Subcutaneous abdominal adipose tissue (tissue), 5 donors: ENCODE measurements at regions not wholly inside any gene's neighbourhood (a gene's known extent, or its start where the extent isn't known, plus 50 kb on each side); places are given as distances from the start of the nearest gene placed in this dataset.
"Not testable (repeated sequence)": the region's sequence is repeated elsewhere in the genome, so short reads cannot be mapped to it uniquely, and the experiment has no call there.

ENCODE experiments used
- H3K27ac ChIP-seq: one replicate; pipeline ENCODE4 v1.7.0; 2013; ENCODE audit warnings: low read depth, mild to moderate bottlenecking, inconsistent platforms, low read length, moderate library complexity
- H3K27me3 ChIP-seq, 5 donors: one replicate each; pipeline ENCODE4 v1.7.0; 2013; ENCODE audit warnings: low read length in 5 of 5, inconsistent platforms in 1 of 5; ENCODE audit not compliant: control insufficient read depth in 5 of 5, insufficient read depth in 4 of 5
- H3K36me3 ChIP-seq, 5 donors: one replicate each; pipeline ENCODE4 v1.7.0; 2013; ENCODE audit warnings: low read length in 5 of 5; ENCODE audit not compliant: control insufficient read depth in 5 of 5, insufficient read depth in 5 of 5
- H3K4me1 ChIP-seq, 5 donors: one replicate each; pipeline ENCODE4 v1.7.0; 2013; ENCODE audit warnings: low read length in 5 of 5, mild to moderate bottlenecking in 3 of 5, moderate library complexity in 1 of 5; ENCODE audit not compliant: control insufficient read depth in 5 of 5, insufficient read depth in 5 of 5
- H3K4me3 ChIP-seq, 5 donors: one replicate each; pipeline ENCODE4 v1.7.0; 2013; ENCODE audit warnings: low read length in 5 of 5, low read depth in 1 of 5
- H3K9ac ChIP-seq, 5 donors: one replicate each; pipeline ENCODE4 v1.7.0; 2013; ENCODE audit warnings: low read length in 5 of 5, mild to moderate bottlenecking in 4 of 5, moderate library complexity in 3 of 5
- H3K9me3 ChIP-seq, 5 donors: one replicate each; pipeline ENCODE4 v1.7.0; 2013; ENCODE audit warnings: low read length in 5 of 5; ENCODE audit not compliant: control insufficient read depth in 5 of 5
- donor health status: healthy.
- donor health status: healthy.
- donor health status: healthy.
- donor health status: healthy.
- donor health status: healthy.

- no peaks in the 10 kb centered on the region for H3K9me3 ChIP-seq
- no peak overlapping the region for H3K27ac ChIP-seq
- H3K4me3 ChIP-seq: no peak overlapping the region
- H3K36me3 ChIP-seq: no peaks in the 10 kb centered on the region
- no peak overlapping the region for H3K9ac ChIP-seq
- no peaks in the 10 kb centered on the region for H3K27me3 ChIP-seq
- H3K4me1 ChIP-seq: peaks cover 0 to 5% (median 0%) of the 10 kb centered on the region in 5 donors
Observed at GRCh38 chr2:64922482-64923384, 66.5 kb upstream of the SLC1A4 start.

DNA sequence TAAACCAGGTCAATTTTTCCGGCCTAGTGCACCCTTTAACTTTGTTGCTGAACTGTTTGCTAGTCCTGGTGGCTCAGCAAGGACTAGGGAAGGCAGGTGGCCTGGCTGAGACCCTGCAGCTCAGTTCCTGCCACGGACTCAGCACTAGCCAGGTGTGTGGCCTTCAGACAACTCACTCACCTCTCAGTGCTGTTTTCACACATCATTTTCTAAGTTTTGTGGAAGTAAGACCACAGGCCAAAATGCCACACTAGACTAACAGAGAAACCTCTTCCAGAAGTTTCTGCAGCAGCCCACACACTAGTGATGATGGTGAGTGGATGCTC is 65.9 kb upstream of the SLC1A4 start:
- H3K27ac ChIP-seq: no peak overlapping the region
- H3K4me1 ChIP-seq: no peaks in the 10 kb centered on the region
- H3K9ac ChIP-seq: no peak overlapping the region
- no peaks in the 10 kb centered on the region for H3K27me3 ChIP-seq
- no peaks in the 10 kb centered on the region for H3K9me3 ChIP-seq
- no peak overlapping the region for H3K4me3 ChIP-seq
- H3K36me3 ChIP-seq: no peaks in the 10 kb centered on the region

DNA sequence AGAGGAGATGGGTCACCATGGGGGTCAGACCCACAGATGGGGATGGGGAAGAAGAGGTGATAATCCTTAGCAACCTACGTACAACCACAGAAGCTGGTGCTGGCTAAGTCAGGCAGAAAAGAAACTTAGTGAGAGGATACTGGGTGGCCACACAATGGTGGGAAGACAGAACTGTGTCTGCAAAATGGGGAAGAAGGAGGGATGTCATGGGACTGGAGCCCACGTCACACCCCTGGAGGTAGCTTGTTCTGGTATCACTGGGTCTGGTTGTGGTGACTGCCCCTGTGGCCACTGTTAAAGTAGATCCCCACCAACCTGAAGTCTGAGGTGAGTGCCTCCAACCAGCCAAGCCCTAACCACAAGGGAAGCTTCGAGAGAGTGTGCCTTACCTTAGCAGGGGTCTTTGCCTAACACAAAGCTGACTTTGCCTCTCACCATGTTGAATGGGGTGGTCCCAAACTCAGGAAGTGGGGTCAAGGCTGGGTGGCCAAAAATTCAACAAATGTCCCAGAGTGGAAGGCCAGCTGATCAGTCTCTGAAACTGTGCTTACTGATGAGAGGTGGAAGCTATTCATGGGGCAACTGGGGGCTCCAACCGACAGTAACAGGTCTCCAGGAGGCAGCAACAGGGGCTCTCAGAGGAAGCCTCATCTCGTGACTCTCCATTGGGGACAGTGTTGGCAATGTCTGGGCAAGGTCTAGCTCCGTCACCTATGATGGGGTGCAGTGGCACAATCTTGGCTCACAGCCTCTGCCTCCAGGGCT is 64.8 kb upstream of the SLC1A4 start:
- Histone ChIP-seq H3K4me3 (no peak overlapping the region), H3K36me3 (no peaks in the 10 kb centered on the region), H3K27ac (no peak overlapping the region), H3K27me3 (no peaks in the 10 kb centered on the region), H3K4me1 (no peaks in the 10 kb centered on the region), H3K9ac (no peak overlapping the region), H3K9me3 (no peaks in the 10 kb centered on the region)

DNA sequence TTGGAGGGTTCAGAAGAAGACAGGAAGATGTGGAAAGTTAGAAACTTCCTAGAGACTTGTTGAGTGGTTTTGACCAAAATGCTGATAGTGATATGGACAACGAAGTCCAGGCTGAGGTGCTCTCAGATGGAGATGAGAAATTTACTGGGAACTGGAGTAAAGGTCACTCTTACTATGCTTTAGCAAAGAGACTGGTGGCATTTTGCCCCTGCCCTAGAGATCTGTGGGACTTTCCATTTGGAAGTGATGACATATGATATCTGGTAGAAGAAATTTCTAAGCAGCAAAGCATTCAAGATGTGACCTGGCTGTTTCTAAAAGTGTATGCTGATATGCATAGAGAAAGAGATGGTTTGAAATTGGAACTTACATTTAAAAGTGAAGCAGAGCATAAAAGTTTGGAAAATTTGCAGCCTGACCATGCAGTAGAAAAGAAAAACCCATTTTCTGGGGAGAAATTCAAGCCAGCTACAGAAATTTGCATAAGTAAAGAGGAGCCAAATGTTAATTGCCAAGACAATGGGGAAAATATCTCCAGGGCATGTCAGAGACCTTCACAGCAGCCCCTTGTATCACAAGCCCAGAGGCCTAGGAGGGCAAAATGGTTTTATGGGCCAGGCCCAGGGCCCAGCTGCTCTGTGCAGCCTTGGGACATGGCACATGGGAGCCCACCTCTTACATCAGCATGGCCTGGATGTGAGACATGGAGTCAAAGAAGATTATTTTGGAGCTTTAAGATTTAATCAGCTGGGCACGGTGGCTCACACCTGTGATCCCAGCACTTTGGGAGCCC is 63.1 kb upstream of the SLC1A4 start:
- H3K4me3 ChIP-seq, H3K27me3 ChIP-seq, H3K27ac ChIP-seq, H3K9me3 ChIP-seq, H3K36me3 ChIP-seq, H3K9ac ChIP-seq, H3K4me1 ChIP-seq: not testable (repeated sequence)

- Histone ChIP-seq H3K9ac (no peak overlapping the region), H3K9me3 (no peaks in the 10 kb centered on the region), H3K4me1 (peaks cover 0 to 4% (median 0%) of the 10 kb centered on the region in 5 donors), H3K36me3 (no peaks in the 10 kb centered on the region), H3K27ac (no peak overlapping the region), H3K4me3 (no peak overlapping the region), H3K27me3 (no peaks in the 10 kb centered on the region)
Observed at GRCh38 chr2:64928813-64929212, 60.4 kb upstream of the SLC1A4 start.

GRCh38 chr2:64929333-64929732 is 59.9 kb upstream of the SLC1A4 start:
- Histone ChIP-seq H3K27me3 (no peaks in the 10 kb centered on the region), H3K4me3 (no peak overlapping the region), H3K9me3 (no peaks in the 10 kb centered on the region), H3K36me3 (no peaks in the 10 kb centered on the region), H3K4me1 (peaks cover 0 to 4% (median 0%) of the 10 kb centered on the region in 5 donors), H3K27ac (no peak overlapping the region), H3K9ac (no peak overlapping the region)

DNA sequence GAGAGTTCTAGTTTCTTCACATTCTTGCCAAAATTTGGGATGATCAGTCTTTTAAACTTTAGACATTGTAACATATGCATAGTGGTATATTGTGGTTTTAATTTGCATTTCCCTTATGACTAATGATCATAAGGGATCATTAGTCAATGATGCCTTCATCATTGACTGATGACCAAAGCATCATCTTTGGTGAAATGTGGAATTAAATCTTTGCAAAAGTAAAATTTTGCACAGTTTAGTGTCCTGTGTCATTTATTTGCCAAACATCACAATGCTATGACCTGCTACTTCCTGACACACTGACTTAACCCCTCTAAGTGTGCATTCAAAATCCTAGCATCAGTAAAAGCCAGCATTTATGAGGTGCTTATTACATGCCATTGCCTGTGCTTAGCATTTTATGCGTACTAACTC is 58.9 kb upstream of the SLC1A4 start:
- Histone ChIP-seq H3K4me1 (peaks cover 0 to 4% (median 0%) of the 10 kb centered on the region in 5 donors), H3K4me3 (no peak overlapping the region), H3K36me3 (no peaks in the 10 kb centered on the region), H3K27me3 (no peaks in the 10 kb centered on the region), H3K9me3 (no peaks in the 10 kb centered on the region), H3K9ac (no peak overlapping the region), H3K27ac (no peak overlapping the region)

GRCh38 chr2:64931246-64932115 is 57.7 kb upstream of the SLC1A4 start:
- Histone ChIP-seq H3K4me1 (peaks cover 0 to 4% (median 0%) of the 10 kb centered on the region in 5 donors), H3K9me3 (no peaks in the 10 kb centered on the region), H3K36me3 (no peaks in the 10 kb centered on the region), H3K9ac (no peak overlapping the region), H3K27me3 (no peaks in the 10 kb centered on the region), H3K4me3 (no peak overlapping the region), H3K27ac (no peak overlapping the region)

DNA sequence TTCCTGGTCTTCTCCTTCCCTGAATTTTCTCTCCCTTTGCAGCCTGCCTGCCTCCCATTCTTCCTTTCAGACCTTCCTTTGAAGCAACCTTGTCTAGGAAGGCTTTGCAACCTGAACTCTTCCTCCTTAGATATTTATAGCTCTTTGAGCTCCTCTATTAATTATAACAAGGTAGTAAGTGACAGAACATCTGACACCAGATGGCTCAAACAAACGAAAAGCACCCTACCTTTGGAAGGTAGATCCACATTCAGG is 57.2 kb upstream of the SLC1A4 start:
- Histone ChIP-seq H3K27ac (no peak overlapping the region), H3K9ac (no peak overlapping the region), H3K36me3 (no peaks in the 10 kb centered on the region), H3K9me3 (no peaks in the 10 kb centered on the region), H3K4me3 (no peak overlapping the region), H3K27me3 (no peaks in the 10 kb centered on the region), H3K4me1 (peaks cover 0 to 4% (median 0%) of the 10 kb centered on the region in 5 donors)
